ENCODE measurements at regions not wholly inside any gene's neighbourhood (a gene's known extent, or its start where the extent isn't known, plus 50 kb on each side); places are given as distances from the start of the nearest gene placed in this dataset.
"Not testable (repeated sequence)": the region's sequence is repeated elsewhere in the genome, so short reads cannot be mapped to it uniquely, and the experiment has no call there.

DNA sequence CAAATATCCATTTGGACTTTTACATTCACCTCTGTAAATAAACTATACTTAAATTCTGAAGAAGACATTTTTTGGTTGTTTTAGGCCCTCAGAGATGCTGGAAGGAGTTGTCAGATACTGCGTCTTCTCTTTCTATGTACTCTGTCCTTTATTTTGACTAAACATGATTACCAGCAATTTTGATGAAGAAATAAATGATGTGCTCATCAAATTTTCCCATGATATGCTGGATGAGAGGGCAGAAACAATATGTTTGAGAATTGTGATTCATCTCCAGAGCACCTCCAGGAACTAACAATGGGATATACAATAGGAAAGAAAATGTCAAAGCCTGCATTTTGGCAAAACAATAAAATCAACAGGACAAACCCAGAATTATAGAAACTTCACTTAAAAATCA is 481.6 kb upstream of the HS3ST5 start:
- Mint-ChIP-seq H3K36me3 (ENCODE audit: low read depth, unreplicated experiment) (no peaks in the 10 kb centered on the region), H3K4me1 (ENCODE audit: unreplicated experiment) (no peaks in the 10 kb centered on the region), H3K4me3 (ENCODE audit: unreplicated experiment) (no peak overlapping the region), H3K9me3 (ENCODE audit: unreplicated experiment) (no peaks in the 10 kb centered on the region), H3K27me3 (ENCODE audit: unreplicated experiment) (no peaks in the 10 kb centered on the region), H3K27ac (ENCODE audit: unreplicated experiment) (no peak overlapping the region)
- no peak for TF ChIP-seq CTCF (IDR thresholded peaks at IDR 0.05; ENCODE audit: unreplicated experiment)
- no peak for DNase-seq (ENCODE audit: low spot score)

- Mint-ChIP-seq H3K4me1 (ENCODE audit: unreplicated experiment) (no peaks in the 10 kb centered on the region), H3K27me3 (ENCODE audit: unreplicated experiment) (no peaks in the 10 kb centered on the region), H3K36me3 (ENCODE audit: low read depth, unreplicated experiment) (no peaks in the 10 kb centered on the region), H3K9me3 (ENCODE audit: unreplicated experiment) (no peaks in the 10 kb centered on the region), H3K4me3 (ENCODE audit: unreplicated experiment) (no peak overlapping the region), H3K27ac (ENCODE audit: unreplicated experiment) (no peak overlapping the region)
- no peak for DNase-seq (ENCODE audit: low spot score)
- TF ChIP-seq CTCF (IDR thresholded peaks at IDR 0.05; ENCODE audit: unreplicated experiment), result no peak
Measured at GRCh38 chr6:114816678-114817077, 473.9 kb upstream of the HS3ST5 start.

DNA sequence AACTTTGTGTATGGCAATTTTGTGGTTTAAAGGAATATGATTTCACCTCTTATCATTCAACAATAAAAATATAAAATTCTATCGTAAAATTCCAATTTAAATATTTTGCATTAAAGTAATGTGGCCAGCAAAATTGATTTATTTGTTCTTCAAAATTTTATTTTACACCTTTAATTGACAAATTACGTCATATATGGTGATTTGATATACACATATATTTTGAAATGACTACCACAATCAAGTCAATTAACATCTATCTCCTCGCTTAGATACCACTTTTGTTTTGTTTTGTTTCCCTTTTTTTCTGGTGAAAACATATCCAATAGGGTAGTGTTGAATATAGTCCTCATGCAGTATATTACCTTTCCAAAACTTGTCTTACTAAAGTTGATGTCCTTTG is 467.6 kb upstream of the HS3ST5 start:
- no peaks in the 10 kb centered on the region for H3K9me3 Mint-ChIP-seq (ENCODE audit: unreplicated experiment)

GRCh38 chr6:114805426-114805825 is 462.6 kb upstream of the HS3ST5 start:
- not testable (repeated sequence) for H3K27me3 Mint-ChIP-seq (ENCODE audit: unreplicated experiment); H3K4me3 Mint-ChIP-seq (ENCODE audit: unreplicated experiment); H3K36me3 Mint-ChIP-seq (ENCODE audit: low read depth, unreplicated experiment); H3K4me1 Mint-ChIP-seq (ENCODE audit: unreplicated experiment); H3K9me3 Mint-ChIP-seq (ENCODE audit: unreplicated experiment); H3K27ac Mint-ChIP-seq (ENCODE audit: unreplicated experiment); DNase-seq (ENCODE audit: low spot score)

More for the DNA sequence above, 467.6 kb upstream of the HS3ST5 start:
- Mint-ChIP-seq H3K27ac (ENCODE audit: unreplicated experiment) (no peak overlapping the region), H3K4me3 (ENCODE audit: unreplicated experiment) (no peak overlapping the region), H3K27me3 (ENCODE audit: unreplicated experiment) (no peaks in the 10 kb centered on the region), H3K36me3 (ENCODE audit: low read depth, unreplicated experiment) (peaks cover 3% of the 10 kb centered on the region), H3K4me1 (ENCODE audit: unreplicated experiment) (no peaks in the 10 kb centered on the region)
- no peak for DNase-seq (ENCODE audit: low spot score)
- TF ChIP-seq CTCF (IDR thresholded peaks at IDR 0.05; ENCODE audit: unreplicated experiment), result no peak

DNA sequence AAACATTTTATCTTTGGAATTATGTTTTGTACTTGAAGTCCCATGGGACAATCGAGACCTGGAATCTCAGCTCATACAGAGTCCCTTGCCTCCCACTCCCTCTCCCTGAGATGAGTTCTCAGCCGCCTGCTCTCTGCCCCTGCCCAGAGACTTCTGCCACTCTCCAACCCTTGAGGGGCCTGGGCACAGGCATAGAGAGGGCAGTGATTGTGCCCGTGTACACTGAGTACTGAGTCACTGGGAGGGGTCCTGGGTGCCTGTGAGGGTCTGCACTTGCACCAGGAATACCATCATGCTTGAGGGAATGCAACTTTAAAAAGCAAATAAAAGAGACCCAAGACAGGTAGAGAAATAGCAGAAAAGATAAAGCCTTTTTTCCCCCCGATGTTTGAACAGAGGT is 453.8 kb upstream of the HS3ST5 start:
- Mint-ChIP-seq H3K9me3 (ENCODE audit: unreplicated experiment) (no peaks in the 10 kb centered on the region), H3K27me3 (ENCODE audit: unreplicated experiment) (no peaks in the 10 kb centered on the region), H3K4me1 (ENCODE audit: unreplicated experiment) (no peaks in the 10 kb centered on the region), H3K27ac (ENCODE audit: unreplicated experiment) (no peak overlapping the region), H3K36me3 (ENCODE audit: low read depth, unreplicated experiment) (no peaks in the 10 kb centered on the region), H3K4me3 (ENCODE audit: unreplicated experiment) (no peak overlapping the region)
- no peak for TF ChIP-seq CTCF (IDR thresholded peaks at IDR 0.05; ENCODE audit: unreplicated experiment)
- no peak for DNase-seq (ENCODE audit: low spot score)

DNA sequence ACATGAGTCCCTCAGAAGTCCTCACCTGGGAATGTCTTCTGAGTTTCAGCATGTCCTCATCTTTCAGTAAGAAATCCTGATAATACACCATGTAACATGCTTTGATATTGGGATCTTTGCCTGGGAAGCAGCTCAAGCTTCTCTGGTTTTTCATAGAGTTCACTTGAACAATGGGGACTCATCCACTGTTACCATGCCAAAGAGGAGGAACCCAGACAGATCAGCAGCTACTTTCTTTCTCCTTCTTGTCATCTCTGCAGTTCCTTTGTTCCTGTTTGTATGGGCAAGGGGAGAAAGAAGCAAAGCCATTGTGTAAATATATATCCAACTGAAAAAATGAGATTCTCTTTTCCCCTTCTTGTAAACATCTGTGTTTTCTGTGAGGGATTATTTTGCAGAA is 450.6 kb upstream of the HS3ST5 start:
- Mint-ChIP-seq H3K9me3 (ENCODE audit: unreplicated experiment) (no peaks in the 10 kb centered on the region), H3K36me3 (ENCODE audit: low read depth, unreplicated experiment) (no peaks in the 10 kb centered on the region), H3K27me3 (ENCODE audit: unreplicated experiment) (no peaks in the 10 kb centered on the region), H3K27ac (ENCODE audit: unreplicated experiment) (no peak overlapping the region), H3K4me1 (ENCODE audit: unreplicated experiment) (no peaks in the 10 kb centered on the region), H3K4me3 (ENCODE audit: unreplicated experiment) (no peak overlapping the region)
- TF ChIP-seq CTCF (IDR thresholded peaks at IDR 0.05; ENCODE audit: unreplicated experiment), result no peak
- DNase-seq (ENCODE audit: low spot score), result no peak

All from endothelial cell (in vitro differentiated cells).